ENCODE measurements at regions not wholly inside any gene's neighbourhood (a gene's known extent, or its start where the extent isn't known, plus 50 kb on each side); places are given as distances from the start of the nearest gene placed in this dataset.
"Not testable (repeated sequence)": the region's sequence is repeated elsewhere in the genome, so short reads cannot be mapped to it uniquely, and the experiment has no call there.

DNA sequence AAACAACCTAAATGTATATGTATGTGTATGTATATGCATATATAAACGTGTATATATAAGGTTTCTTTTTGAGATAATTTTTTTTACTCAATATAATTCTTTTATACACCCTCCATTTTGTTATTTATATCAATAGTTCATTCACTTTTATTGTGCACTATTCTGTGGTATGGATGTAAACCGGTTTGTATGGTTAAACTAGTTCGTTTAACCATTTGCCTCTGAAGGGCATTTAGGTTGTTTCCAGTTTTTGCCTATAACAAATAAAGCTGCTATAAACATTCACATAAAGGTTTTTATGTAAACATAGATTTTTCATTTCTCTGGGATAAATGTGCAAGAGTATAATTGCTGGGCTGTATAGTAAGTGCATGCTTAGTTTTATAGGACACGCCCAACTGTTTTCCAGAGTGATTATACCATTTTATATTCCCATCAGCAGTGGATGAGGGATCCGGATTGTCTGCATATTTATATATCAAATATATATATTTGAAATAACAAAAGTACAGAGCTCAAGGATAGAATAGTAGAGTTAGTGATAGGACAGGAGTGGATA is 380.3 kb downstream of the TSHZ3 start:
- Histone ChIP-seq H3K9me3 (ENCODE audit: control insufficient read depth in 1 of 2, low read length in 2 of 2) (no peaks in the 10 kb centered on the region), H3K36me3 (ENCODE audit: insufficient read depth, low read length) (no peaks in the 10 kb centered on the region), H3K27ac (ENCODE audit: low read depth, low read length) (no peak overlapping the region), H3K4me3 (ENCODE audit: low read length in 2 of 2) (no peak overlapping the region), H3K4me1 (ENCODE audit: insufficient read depth, low read length) (no peaks in the 10 kb centered on the region), H3K27me3 (ENCODE audit: insufficient read depth, low read length) (no peaks in the 10 kb centered on the region)
- Mint-ChIP-seq H3K9me3 (peaks cover 0 to 3% (median under 1%) of the 10 kb centered on the region in 8 donors), H3K36me3 (no peaks in the 10 kb centered on the region), H3K27me3 (peaks cover 4 to 7% of the 10 kb centered on the region in 2 donors), H3K27ac (no peak overlapping the region), H3K4me1 (no peaks in the 10 kb centered on the region), H3K4me3 (no peak overlapping the region)
- POLR2A ChIA-PET (ENCODE audit: partially characterized antibody): no interaction called here
- no peak for DNase-seq
- intact Hi-C loops (cut with micrococcal nuclease): no loop called here
- CTCF ChIA-PET (ENCODE audit: partially characterized antibody): no interaction called here

DNA sequence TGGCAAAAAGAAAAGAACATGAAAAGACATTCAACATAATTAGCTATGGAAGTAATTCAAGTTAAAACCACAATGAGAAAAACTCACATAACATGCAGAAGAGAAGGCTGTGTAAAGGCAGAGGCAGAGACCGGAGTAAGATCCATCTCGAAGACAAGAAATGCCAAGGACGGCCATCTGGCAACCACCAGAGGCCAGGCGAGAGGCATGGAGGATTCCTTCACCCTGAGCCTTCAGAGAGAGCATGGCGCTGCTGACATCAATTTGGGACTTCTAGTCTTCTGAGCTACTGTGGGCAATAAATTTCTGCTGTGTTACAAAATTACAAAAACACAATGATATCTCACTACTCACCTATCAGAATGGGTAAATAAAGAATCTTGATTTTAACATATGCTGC is 381.0 kb downstream of the TSHZ3 start:
- no peak overlapping the region for H3K4me3 Mint-ChIP-seq
- POLR2A ChIA-PET (ENCODE audit: partially characterized antibody): no interaction called here

DNA sequence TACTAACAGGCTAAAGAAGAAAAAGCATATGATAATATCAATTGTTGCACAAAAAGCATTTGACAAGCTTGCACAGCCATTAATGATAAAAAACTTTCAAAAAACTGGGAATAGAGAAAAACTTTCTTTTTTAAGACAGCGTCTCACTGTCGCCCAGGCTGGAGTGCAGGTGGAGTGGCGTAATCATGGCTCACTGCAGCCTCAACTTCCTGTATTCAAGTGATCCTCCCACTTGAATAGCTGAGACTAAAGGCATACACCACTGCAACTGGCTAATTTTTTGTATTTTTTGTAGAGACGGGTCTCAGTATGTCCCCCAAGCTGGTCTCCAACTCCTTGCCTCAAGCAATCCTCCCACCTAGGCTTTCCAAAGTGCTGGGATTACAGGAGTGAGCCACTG is 382.8 kb downstream of the TSHZ3 start:
- H3K4me1 ChIP-seq (ENCODE audit: insufficient read depth, low read length): no peaks in the 10 kb centered on the region
- H3K4me3 Mint-ChIP-seq: no peak overlapping the region
- no peaks in the 10 kb centered on the region for H3K4me1 Mint-ChIP-seq
- no peak for DNase-seq
- H3K36me3 ChIP-seq (ENCODE audit: insufficient read depth, low read length): no peaks in the 10 kb centered on the region
- no peak overlapping the region for H3K27ac Mint-ChIP-seq
- H3K36me3 Mint-ChIP-seq: no peaks in the 10 kb centered on the region
- intact Hi-C loops (cut with micrococcal nuclease): no loop called here
- H3K9me3 Mint-ChIP-seq: peaks cover 0 to 8% (median 2%) of the 10 kb centered on the region in 8 donors
- H3K27ac ChIP-seq (ENCODE audit: low read depth, low read length): no peak overlapping the region
- ChIA-PET CTCF (ENCODE audit: partially characterized antibody) (no interaction called here), POLR2A (ENCODE audit: partially characterized antibody) (no interaction called here)
- H3K27me3 Mint-ChIP-seq: peaks cover 4 to 7% of the 10 kb centered on the region in 2 donors
- H3K4me3 ChIP-seq (ENCODE audit: low read length in 2 of 2): no peak overlapping the region
- H3K27me3 ChIP-seq (ENCODE audit: insufficient read depth, low read length): no peaks in the 10 kb centered on the region
- no peaks in the 10 kb centered on the region for H3K9me3 ChIP-seq (ENCODE audit: control insufficient read depth in 1 of 2, low read length in 2 of 2)

More for the DNA sequence above, 381.0 kb downstream of the TSHZ3 start:
- CTCF ChIA-PET (ENCODE audit: partially characterized antibody): no interaction called here
- peaks cover 0 to 6% (median 2%) of the 10 kb centered on the region in 8 donors for H3K9me3 Mint-ChIP-seq
- Histone ChIP-seq H3K4me1 (ENCODE audit: insufficient read depth, low read length) (no peaks in the 10 kb centered on the region), H3K27me3 (ENCODE audit: insufficient read depth, low read length) (no peaks in the 10 kb centered on the region), H3K27ac (ENCODE audit: low read depth, low read length) (no peak overlapping the region), H3K36me3 (ENCODE audit: insufficient read depth, low read length) (no peaks in the 10 kb centered on the region), H3K9me3 (ENCODE audit: control insufficient read depth in 1 of 2, low read length in 2 of 2) (no peaks in the 10 kb centered on the region), H3K4me3 (ENCODE audit: low read length in 2 of 2) (no peak overlapping the region)
- peaks cover 4 to 7% of the 10 kb centered on the region in 2 donors for H3K27me3 Mint-ChIP-seq
- no peaks in the 10 kb centered on the region for H3K4me1 Mint-ChIP-seq
- DNase-seq: no peak
- H3K27ac Mint-ChIP-seq: no peak overlapping the region
- H3K36me3 Mint-ChIP-seq: no peaks in the 10 kb centered on the region
- intact Hi-C loops (cut with micrococcal nuclease): no loop called here

DNA sequence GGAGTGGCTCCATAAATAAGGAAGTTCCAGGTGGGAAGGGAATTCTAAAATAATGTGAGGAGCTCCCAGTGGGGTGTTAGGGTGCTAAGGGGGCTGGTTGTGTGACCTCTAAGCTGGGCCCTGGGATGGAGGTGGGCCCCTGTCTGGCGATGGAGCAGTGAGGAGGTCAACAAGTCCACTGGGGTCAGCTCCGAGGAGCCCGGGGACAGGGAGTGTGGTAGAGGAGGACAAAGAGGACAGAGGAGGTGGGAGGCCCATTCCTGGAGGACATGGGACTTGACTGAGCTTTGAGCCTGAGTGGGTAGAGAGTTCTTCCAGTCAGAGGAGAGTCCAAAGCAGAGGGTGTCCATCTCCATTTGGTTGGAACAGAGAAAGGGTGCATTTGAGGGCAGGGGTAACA is 390.2 kb downstream of the TSHZ3 start:
- Histone ChIP-seq H3K4me3 (ENCODE audit: low read length in 2 of 2) (no peak overlapping the region), H3K27me3 (ENCODE audit: insufficient read depth, low read length) (no peaks in the 10 kb centered on the region), H3K36me3 (ENCODE audit: insufficient read depth, low read length) (no peaks in the 10 kb centered on the region), H3K4me1 (ENCODE audit: insufficient read depth, low read length) (no peaks in the 10 kb centered on the region), H3K27ac (ENCODE audit: low read depth, low read length) (no peak overlapping the region), H3K9me3 (ENCODE audit: control insufficient read depth in 1 of 2, low read length in 2 of 2) (no peaks in the 10 kb centered on the region)
- Mint-ChIP-seq H3K27ac (no peak overlapping the region), H3K4me1 (no peaks in the 10 kb centered on the region), H3K9me3 (peaks cover 0 to 5% (median 1%) of the 10 kb centered on the region in 8 donors), H3K36me3 (no peaks in the 10 kb centered on the region), H3K27me3 (peaks cover 9 to 13% of the 10 kb centered on the region in 2 donors), H3K4me3 (no peak overlapping the region)
- ChIA-PET CTCF (ENCODE audit: partially characterized antibody) (no interaction called here), POLR2A (ENCODE audit: partially characterized antibody) (no interaction called here)
- DNase-seq: no peak
- intact Hi-C loops (cut with micrococcal nuclease): no loop called here

DNA sequence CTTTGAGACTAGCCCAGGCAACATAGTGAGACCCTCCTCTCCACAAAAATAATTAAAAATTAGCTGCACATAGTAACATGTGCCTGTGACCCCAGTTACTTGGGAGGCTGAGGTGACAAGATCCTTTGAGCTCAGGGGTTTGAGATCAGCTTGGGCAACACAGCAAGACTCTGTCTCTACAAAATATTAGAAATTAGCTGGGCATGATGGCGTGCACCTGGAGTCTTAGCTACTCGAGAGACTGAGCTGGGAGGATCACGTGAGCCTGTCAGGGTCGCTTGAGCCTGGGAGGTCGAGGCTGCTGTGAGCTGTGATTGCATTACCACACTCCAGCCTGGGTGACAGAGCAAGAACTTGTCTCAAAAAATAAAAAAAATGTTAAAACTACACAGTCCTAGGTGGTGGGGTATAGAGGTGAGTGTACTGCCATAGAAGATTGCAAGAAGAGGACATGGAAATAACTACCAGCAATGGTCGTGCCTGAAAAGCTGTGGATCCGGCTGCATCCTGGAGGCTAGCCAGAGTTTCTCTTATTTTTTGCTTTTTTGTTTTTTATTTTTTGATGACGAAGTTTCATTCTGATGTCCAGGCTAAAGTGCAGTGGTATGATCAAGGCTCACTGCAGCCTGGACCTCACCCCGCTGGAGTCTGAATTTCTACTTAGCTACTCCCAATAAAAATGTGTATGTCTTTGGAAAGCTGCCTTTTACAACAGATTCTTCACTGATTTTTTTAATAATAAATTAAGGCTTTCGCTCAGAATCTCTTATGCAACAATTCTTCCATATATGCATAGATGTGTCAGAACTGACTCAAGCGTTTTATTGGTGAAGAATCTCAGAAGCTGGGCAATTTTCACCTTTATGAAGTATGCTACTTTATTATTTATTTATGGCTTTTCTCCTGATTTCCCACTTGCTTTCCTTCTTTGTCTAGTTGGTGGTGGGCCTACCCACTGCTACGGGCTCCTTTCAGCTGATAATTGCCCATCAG is 393.8 kb downstream of the TSHZ3 start:
- CTCF ChIA-PET (ENCODE audit: partially characterized antibody): no interaction called here

DNA sequence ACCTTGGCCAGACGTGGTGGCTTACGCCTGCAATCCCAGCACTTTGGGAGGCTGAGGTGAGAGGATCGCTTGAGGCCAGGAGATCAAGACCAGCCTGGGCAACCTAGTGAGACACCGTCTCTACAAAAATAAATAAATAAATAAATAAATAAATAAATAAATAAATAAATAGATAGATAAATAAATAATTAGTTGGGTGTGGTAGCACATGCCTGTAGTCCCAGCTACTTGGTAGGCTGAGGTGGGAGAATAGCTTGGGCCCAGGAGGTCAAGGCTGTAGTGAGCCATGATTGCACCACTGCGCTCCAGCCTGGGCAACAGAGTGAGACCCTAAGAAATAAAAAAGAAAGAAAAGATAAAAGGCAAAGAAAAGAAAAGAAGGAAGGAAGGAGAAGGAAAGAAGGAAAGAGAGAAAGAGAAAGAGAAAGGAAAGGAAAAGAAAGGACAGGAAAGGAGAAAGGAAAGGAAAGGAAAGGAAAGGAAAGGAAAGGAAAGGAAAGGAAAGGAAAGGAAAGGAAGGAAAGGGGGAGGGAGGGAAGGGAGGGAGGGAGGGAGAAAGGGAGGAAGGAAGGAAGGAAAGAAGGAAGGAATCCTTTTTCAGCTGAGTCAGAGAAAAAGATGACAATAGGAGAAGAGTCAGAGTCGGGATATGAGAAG is 404.8 kb downstream of the TSHZ3 start:
- H3K4me1 Mint-ChIP-seq; H3K4me3 ChIP-seq (ENCODE audit: low read length in 2 of 2); POLR2A ChIA-PET (ENCODE audit: partially characterized antibody); H3K36me3 ChIP-seq (ENCODE audit: insufficient read depth, low read length); intact Hi-C loops (cut with micrococcal nuclease); H3K9me3 ChIP-seq (ENCODE audit: control insufficient read depth in 1 of 2, low read length in 2 of 2); H3K27ac ChIP-seq (ENCODE audit: low read depth, low read length); H3K27ac Mint-ChIP-seq; DNase-seq; H3K27me3 Mint-ChIP-seq; H3K4me1 ChIP-seq (ENCODE audit: insufficient read depth, low read length); CTCF ChIA-PET (ENCODE audit: partially characterized antibody); H3K27me3 ChIP-seq (ENCODE audit: insufficient read depth, low read length); H3K9me3 Mint-ChIP-seq; H3K36me3 Mint-ChIP-seq; H3K4me3 Mint-ChIP-seq: not testable (repeated sequence)

More for the DNA sequence above, 393.8 kb downstream of the TSHZ3 start:
- no peaks in the 10 kb centered on the region for H3K27me3 ChIP-seq (ENCODE audit: insufficient read depth, low read length)
- peaks cover 0 to 2% (median 0%) of the 10 kb centered on the region in 8 donors for H3K9me3 Mint-ChIP-seq
- no peaks in the 10 kb centered on the region for H3K4me1 Mint-ChIP-seq
- H3K36me3 Mint-ChIP-seq: no peaks in the 10 kb centered on the region
- DNase-seq: no peak
- H3K4me3 ChIP-seq (ENCODE audit: low read length in 2 of 2): no peak overlapping the region
- H3K4me1 ChIP-seq (ENCODE audit: insufficient read depth, low read length): no peaks in the 10 kb centered on the region
- no peak overlapping the region for H3K27ac ChIP-seq (ENCODE audit: low read depth, low read length)
- peaks cover 15 to 16% of the 10 kb centered on the region in 2 donors for H3K27me3 Mint-ChIP-seq
- H3K27ac Mint-ChIP-seq: no peak overlapping the region
- H3K4me3 Mint-ChIP-seq: no peak overlapping the region
- no peaks in the 10 kb centered on the region for H3K36me3 ChIP-seq (ENCODE audit: insufficient read depth, low read length)
- H3K9me3 ChIP-seq (ENCODE audit: control insufficient read depth in 1 of 2, low read length in 2 of 2): no peaks in the 10 kb centered on the region
- POLR2A ChIA-PET (ENCODE audit: partially characterized antibody): no interaction called here
- intact Hi-C loops (cut with micrococcal nuclease): no loop called here

DNA sequence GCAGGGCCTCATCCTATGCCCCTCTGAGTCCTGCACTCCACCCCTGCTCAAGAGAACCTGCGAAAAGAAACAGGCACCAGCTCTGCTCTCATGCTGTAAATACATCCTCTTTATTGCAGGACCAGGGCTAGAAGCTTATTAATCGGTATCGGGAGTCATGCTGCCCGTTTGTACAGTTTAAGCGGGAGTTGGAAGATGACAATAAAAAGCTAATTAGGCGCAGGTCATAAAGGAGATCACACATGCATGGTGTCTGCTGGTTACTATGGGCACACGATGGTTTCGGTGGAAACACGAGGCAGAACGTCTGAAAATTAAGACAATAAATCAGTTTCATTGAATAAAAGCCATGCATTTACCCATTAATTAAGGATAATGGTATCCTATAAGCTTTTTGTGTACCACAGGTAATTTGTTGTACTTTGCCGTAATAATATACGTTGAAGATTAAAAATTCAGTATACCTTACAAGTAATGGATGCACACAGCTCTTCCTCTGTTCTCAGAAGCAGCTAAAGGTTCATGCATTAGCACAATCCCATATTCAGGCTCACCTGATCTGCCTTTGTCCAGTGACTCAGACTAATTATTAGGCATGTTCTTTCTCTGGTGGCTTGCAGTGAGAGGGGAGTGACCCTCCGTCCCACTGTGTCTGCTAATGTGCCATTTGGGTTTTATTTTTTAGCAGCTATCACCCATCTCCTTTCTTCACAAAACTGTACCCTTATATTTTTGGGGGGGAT is 406.0 kb downstream of the TSHZ3 start:
- H3K4me1 ChIP-seq (ENCODE audit: insufficient read depth, low read length): no peaks in the 10 kb centered on the region
- no peak overlapping the region for H3K27ac ChIP-seq (ENCODE audit: low read depth, low read length)
- intact Hi-C loops (cut with micrococcal nuclease): no loop called here
- ChIA-PET POLR2A (ENCODE audit: partially characterized antibody) (no interaction called here), CTCF (ENCODE audit: partially characterized antibody) (no interaction called here)
- H3K4me1 Mint-ChIP-seq: no peaks in the 10 kb centered on the region
- DNase-seq: no peak
- no peak overlapping the region for H3K27ac Mint-ChIP-seq
- no peaks in the 10 kb centered on the region for H3K9me3 ChIP-seq (ENCODE audit: control insufficient read depth in 1 of 2, low read length in 2 of 2)
- H3K27me3 ChIP-seq (ENCODE audit: insufficient read depth, low read length): no peaks in the 10 kb centered on the region
- H3K27me3 Mint-ChIP-seq: peaks cover 2% of the 10 kb centered on the region in 2 donors
- H3K4me3 ChIP-seq (ENCODE audit: low read length in 2 of 2): no peak overlapping the region
- H3K36me3 Mint-ChIP-seq: no peaks in the 10 kb centered on the region
- no peak overlapping the region for H3K4me3 Mint-ChIP-seq
- H3K9me3 Mint-ChIP-seq: peaks cover 0 to 7% (median 0%) of the 10 kb centered on the region in 8 donors
- no peaks in the 10 kb centered on the region for H3K36me3 ChIP-seq (ENCODE audit: insufficient read depth, low read length)
